ENCODE measurements at regions not wholly inside any gene's neighbourhood (a gene's known extent, or its start where the extent isn't known, plus 50 kb on each side); places are given as distances from the start of the nearest gene placed in this dataset.

GRCh38 chr3:30945291-30945690, 50.8 kb upstream of the GADL1 start:
- no peaks in the 10 kb centered on the region for H4K20me1 ChIP-seq (ENCODE audit: insufficient read depth)
- TF ChIP-seq CEBPB (IDR thresholded peaks at IDR 0.05; ENCODE audit: low read depth) = no peak
- 0 out of 2 replicates have a peak, but pooled peaks have one; percentile 7 for TF ChIP-seq REST (IDR thresholded peaks at IDR 0.05; ENCODE audit: low read depth)
- H3K27ac ChIP-seq (ENCODE audit: low read depth, low read length) = no peak overlapping the region
- no peak for DNase-seq (ENCODE audit: low read depth, low spot score)
- H3K4me2 ChIP-seq (ENCODE audit: low read length) = no peak overlapping the region
- no peaks in the 10 kb centered on the region for H3K9me2 ChIP-seq (ENCODE audit: insufficient read depth)
- ATAC-seq = no peak
- POLR2A ChIA-PET = no interaction called here
- no peak overlapping the region for H2AFZ ChIP-seq (ENCODE audit: low read depth, low read length, poor library complexity, severe bottlenecking)
- no TSS peak for BruUV-seq (replicated peaks)
- no peaks in the 10 kb centered on the region for H3K79me2 ChIP-seq (ENCODE audit: insufficient read depth, low read length)
- H3K9me3 ChIP-seq (ENCODE audit: control insufficient read depth in 1 of 2, insufficient read depth in 1 of 2, low read depth in 1 of 2, low read length in 2 of 2) = no peaks in the 10 kb centered on the region
- H3K27me3 ChIP-seq (ENCODE audit: insufficient read depth, low read length) = no peaks in the 10 kb centered on the region
- no peak overlapping the region for H3K9ac ChIP-seq (ENCODE audit: low read length)
- no peak overlapping the region for H3K4me3 ChIP-seq (replicated peaks in 1 of 2; ENCODE audit: low read depth in 1 of 2, low read length in 2 of 2)
- no peaks in the 10 kb centered on the region for H3K4me1 ChIP-seq (ENCODE audit: control insufficient read depth in 1 of 2, insufficient read depth in 2 of 2, low read length in 2 of 2)
- intact Hi-C loops (cut with micrococcal nuclease) = no loop called here
- CTCF ChIA-PET = no interaction called here
- H3K36me3 ChIP-seq (ENCODE audit: control insufficient read depth in 1 of 2, insufficient read depth in 2 of 2, low read length in 2 of 2) = no peaks in the 10 kb centered on the region
- RAD21 ChIA-PET (ENCODE audit: low non-redundant PET in 1 of 2, low total read pairs in 2 of 2, uncharacterized antibody in 2 of 2, unreplicated experiment in 2 of 2) = no interaction called here

- intact Hi-C loops (cut with micrococcal nuclease) = no loop called here
- DNase-seq (ENCODE audit: low read depth, low spot score) (no peak), ATAC-seq (no peak)
- H3K4me3 ChIP-seq (replicated peaks in 1 of 2; ENCODE audit: low read depth in 1 of 2, low read length in 2 of 2) = no peak overlapping the region
- no peaks in the 10 kb centered on the region for H4K20me1 ChIP-seq (ENCODE audit: insufficient read depth)
- H3K27ac ChIP-seq (ENCODE audit: low read depth, low read length) = no peak overlapping the region
- H3K79me2 ChIP-seq (ENCODE audit: insufficient read depth, low read length) = no peaks in the 10 kb centered on the region
- RAD21 ChIA-PET (ENCODE audit: low non-redundant PET in 1 of 2, low total read pairs in 2 of 2, uncharacterized antibody in 2 of 2, unreplicated experiment in 2 of 2) = no interaction called here
- no peak overlapping the region for H3K4me2 ChIP-seq (ENCODE audit: low read length)
- no peaks in the 10 kb centered on the region for H3K27me3 ChIP-seq (ENCODE audit: insufficient read depth, low read length)
- no peaks in the 10 kb centered on the region for H3K4me1 ChIP-seq (ENCODE audit: control insufficient read depth in 1 of 2, insufficient read depth in 2 of 2, low read length in 2 of 2)
- H3K9ac ChIP-seq (ENCODE audit: low read length) = no peak overlapping the region
- BruUV-seq (replicated peaks) = no TSS peak
- H3K9me2 ChIP-seq (ENCODE audit: insufficient read depth) = no peaks in the 10 kb centered on the region
- H2AFZ ChIP-seq (ENCODE audit: low read depth, low read length, poor library complexity, severe bottlenecking) = no peak overlapping the region
- H3K9me3 ChIP-seq (ENCODE audit: control insufficient read depth in 1 of 2, insufficient read depth in 1 of 2, low read depth in 1 of 2, low read length in 2 of 2) = no peaks in the 10 kb centered on the region
- POLR2A ChIA-PET = no interaction called here
- no peaks in the 10 kb centered on the region for H3K36me3 ChIP-seq (ENCODE audit: control insufficient read depth in 1 of 2, insufficient read depth in 2 of 2, low read length in 2 of 2)
- CTCF ChIA-PET = no interaction called here
- no peak for TF ChIP-seq TCF7L2 (IDR thresholded peaks at IDR 0.05; ENCODE audit: borderline replicate concordance, extremely low read depth, insufficient read depth, insufficient read length)
- TF ChIP-seq ZFX (IDR thresholded peaks at IDR 0.05) = no peak
- TF ChIP-seq MAX (IDR thresholded peaks at IDR 0.05) = no peak
- no peak for TF ChIP-seq ZBTB33 (IDR thresholded peaks at IDR 0.05; ENCODE audit: extremely low read depth, insufficient replicate concordance, low read length)
- no peak for TF ChIP-seq SIN3A (IDR thresholded peaks at IDR 0.05; ENCODE audit: low read depth)
- no peak for TF ChIP-seq SP1 (IDR thresholded peaks at IDR 0.05; ENCODE audit: low read depth)
- no peak for TF ChIP-seq CBX3 (IDR thresholded peaks at IDR 0.05; ENCODE audit: low read depth)
- no peak for TF ChIP-seq FOSL1 (IDR thresholded peaks at IDR 0.05; ENCODE audit: low read depth)
- no peak for TF ChIP-seq ELF1 (IDR thresholded peaks at IDR 0.05; ENCODE audit: borderline replicate concordance, low read depth)
- no peak for TF ChIP-seq YY1 (IDR thresholded peaks at IDR 0.05; ENCODE audit: extremely low read depth, insufficient replicate concordance, low read depth, low read length)
Observed at GRCh38 chr3:30948426-30948825, 54.0 kb upstream of the GADL1 start.

Data from HCT116 (cell line).